Activated T-cell treated with anti-CD3 and anti-CD28 coated beads, Interleukin-2, amount 50 U/mL, for 24 hours (primary cell): ENCODE measurements at regions not wholly inside any gene's neighbourhood (a gene's known extent, or its start where the extent isn't known, plus 50 kb on each side); places are given as distances from the start of the nearest gene placed in this dataset.
"Not testable (repeated sequence)": the region's sequence is repeated elsewhere in the genome, so short reads cannot be mapped to it uniquely, and the experiment has no call there.

Experiments
- DNase-seq: peaks from one replicate; pipeline ENCODE4 v3.0.0-alpha.2; 2020
- H3K27ac Mint-ChIP-seq: 2 replicates; pipeline ENCODE4 v1.8.0; 2020; ENCODE audit warnings: mild to moderate bottlenecking, mixed read lengths
- H3K27me3 Mint-ChIP-seq: 2 replicates; pipeline ENCODE4 v1.8.0; 2020; ENCODE audit warnings: mixed read lengths
- H3K36me3 Mint-ChIP-seq: 2 replicates; pipeline ENCODE4 v1.8.0; 2020; ENCODE audit warnings: low read depth, mixed read lengths
- H3K4me1 Mint-ChIP-seq: 2 replicates; pipeline ENCODE4 v1.8.0; 2020; ENCODE audit warnings: low read depth, mixed read lengths
- H3K4me3 Mint-ChIP-seq: 2 replicates; pipeline ENCODE4 v1.8.0; 2020; ENCODE audit warnings: mild to moderate bottlenecking, moderate library complexity, mixed read lengths
- H3K9me3 Mint-ChIP-seq: 2 replicates; pipeline ENCODE4 v1.8.0; 2020; ENCODE audit warnings: mixed read lengths

- not testable (repeated sequence) for H3K27me3 Mint-ChIP-seq, H3K4me1 Mint-ChIP-seq, H3K9me3 Mint-ChIP-seq, DNase-seq, H3K27ac Mint-ChIP-seq, H3K4me3 Mint-ChIP-seq, H3K36me3 Mint-ChIP-seq
Observed at GRCh38 chr4:128620279-128620965, 189.1 kb upstream of the JADE1 start.

GRCh38 chr4:128615197-128615596, 194.3 kb upstream of the JADE1 start:
- H3K27ac Mint-ChIP-seq, result no peak overlapping the region
- DNase-seq, result no peak
- H3K27me3 Mint-ChIP-seq, result peaks cover 22% of the 10 kb centered on the region
- H3K36me3 Mint-ChIP-seq, result no peaks in the 10 kb centered on the region
- H3K4me1 Mint-ChIP-seq, result no peaks in the 10 kb centered on the region
- H3K9me3 Mint-ChIP-seq, result no peaks in the 10 kb centered on the region
- no peak overlapping the region for H3K4me3 Mint-ChIP-seq

DNA sequence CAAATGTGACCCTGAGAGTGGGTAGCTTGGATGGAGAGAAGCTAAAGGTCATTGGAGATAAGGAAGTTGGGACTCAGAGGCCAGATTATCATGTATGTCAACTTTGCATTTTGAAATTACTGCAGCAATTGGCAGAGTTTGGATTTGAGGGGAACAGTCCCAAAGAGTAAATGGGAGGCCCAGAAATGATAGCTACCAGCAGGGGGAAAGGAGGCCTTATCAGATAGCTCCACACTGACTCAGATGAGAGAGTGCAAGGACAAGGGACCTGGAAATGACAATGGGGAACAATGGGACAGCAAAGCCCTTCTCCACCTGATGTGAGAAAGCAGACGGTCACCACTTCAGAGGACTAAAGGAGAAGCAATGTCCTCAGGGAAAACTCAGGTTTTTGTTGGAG, 201.5 kb upstream of the JADE1 start:
- H3K36me3 Mint-ChIP-seq, result no peaks in the 10 kb centered on the region
- H3K27ac Mint-ChIP-seq, result no peak overlapping the region
- H3K4me3 Mint-ChIP-seq, result no peak overlapping the region
- no peaks in the 10 kb centered on the region for H3K4me1 Mint-ChIP-seq
- no peaks in the 10 kb centered on the region for H3K9me3 Mint-ChIP-seq
- H3K27me3 Mint-ChIP-seq, result peaks cover 7% of the 10 kb centered on the region
- DNase-seq, result no peak

- no peaks in the 10 kb centered on the region for H3K4me1 Mint-ChIP-seq
- DNase-seq, result no peak
- H3K27me3 Mint-ChIP-seq, result peaks cover 7% of the 10 kb centered on the region
- no peak overlapping the region for H3K27ac Mint-ChIP-seq
- H3K4me3 Mint-ChIP-seq, result no peak overlapping the region
- no peaks in the 10 kb centered on the region for H3K36me3 Mint-ChIP-seq
- H3K9me3 Mint-ChIP-seq, result no peaks in the 10 kb centered on the region
Observed at GRCh38 chr4:128606173-128606572, 203.3 kb upstream of the JADE1 start.

DNA sequence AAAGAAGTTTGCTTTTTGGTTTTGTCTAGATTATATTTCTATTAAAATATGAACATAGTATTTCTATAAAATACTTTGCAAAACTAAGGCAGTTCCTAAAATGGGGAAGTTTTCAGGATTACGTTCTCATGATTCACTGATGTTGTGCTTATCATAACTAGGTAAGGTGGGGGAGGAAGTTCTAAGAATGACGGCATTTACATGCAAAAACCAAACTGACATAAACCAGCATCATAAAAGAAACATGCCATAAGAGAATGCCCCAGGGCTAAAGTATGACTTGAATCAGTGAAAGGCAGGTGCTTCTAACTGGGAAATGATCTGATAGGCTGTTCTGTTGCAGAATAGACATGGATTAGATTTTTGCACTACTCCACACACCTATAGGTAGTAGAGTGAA, 204.7 kb upstream of the JADE1 start:
- no peaks in the 10 kb centered on the region for H3K36me3 Mint-ChIP-seq
- DNase-seq, result no peak
- H3K27me3 Mint-ChIP-seq, result peaks cover 10% of the 10 kb centered on the region
- no peaks in the 10 kb centered on the region for H3K4me1 Mint-ChIP-seq
- H3K4me3 Mint-ChIP-seq, result no peak overlapping the region
- H3K9me3 Mint-ChIP-seq, result no peaks in the 10 kb centered on the region
- H3K27ac Mint-ChIP-seq, result no peak overlapping the region

DNA sequence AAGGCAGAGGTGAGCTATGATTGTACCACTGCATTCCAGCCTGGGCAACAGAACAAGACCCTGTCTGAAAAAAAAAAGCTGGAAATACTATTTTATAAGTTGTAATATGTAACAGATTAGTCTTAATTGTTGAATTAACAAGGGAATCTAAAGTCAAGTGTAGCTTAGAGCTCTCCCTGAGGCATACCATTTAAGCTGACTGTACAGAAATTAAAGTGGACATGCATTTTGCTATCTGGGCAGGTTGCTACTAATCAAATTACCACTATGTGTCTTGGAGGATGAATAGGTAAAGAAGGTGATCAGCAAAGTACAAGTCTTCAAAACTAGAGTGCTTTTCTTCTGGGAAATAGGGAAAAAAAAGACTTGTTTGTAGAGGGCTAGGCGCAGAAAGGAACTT, 205.3 kb upstream of the JADE1 start:
- no peaks in the 10 kb centered on the region for H3K4me1 Mint-ChIP-seq
- DNase-seq, result no peak
- H3K9me3 Mint-ChIP-seq, result no peaks in the 10 kb centered on the region
- peaks cover 10% of the 10 kb centered on the region for H3K27me3 Mint-ChIP-seq
- H3K27ac Mint-ChIP-seq, result no peak overlapping the region
- H3K4me3 Mint-ChIP-seq, result no peak overlapping the region
- no peaks in the 10 kb centered on the region for H3K36me3 Mint-ChIP-seq

GRCh38 chr4:128603081-128603480, 206.4 kb upstream of the JADE1 start:
- no peaks in the 10 kb centered on the region for H3K4me1 Mint-ChIP-seq
- no peak overlapping the region for H3K4me3 Mint-ChIP-seq
- DNase-seq, result no peak
- H3K36me3 Mint-ChIP-seq, result no peaks in the 10 kb centered on the region
- H3K27ac Mint-ChIP-seq, result no peak overlapping the region
- H3K9me3 Mint-ChIP-seq, result no peaks in the 10 kb centered on the region
- H3K27me3 Mint-ChIP-seq, result peaks cover 16% of the 10 kb centered on the region

DNA sequence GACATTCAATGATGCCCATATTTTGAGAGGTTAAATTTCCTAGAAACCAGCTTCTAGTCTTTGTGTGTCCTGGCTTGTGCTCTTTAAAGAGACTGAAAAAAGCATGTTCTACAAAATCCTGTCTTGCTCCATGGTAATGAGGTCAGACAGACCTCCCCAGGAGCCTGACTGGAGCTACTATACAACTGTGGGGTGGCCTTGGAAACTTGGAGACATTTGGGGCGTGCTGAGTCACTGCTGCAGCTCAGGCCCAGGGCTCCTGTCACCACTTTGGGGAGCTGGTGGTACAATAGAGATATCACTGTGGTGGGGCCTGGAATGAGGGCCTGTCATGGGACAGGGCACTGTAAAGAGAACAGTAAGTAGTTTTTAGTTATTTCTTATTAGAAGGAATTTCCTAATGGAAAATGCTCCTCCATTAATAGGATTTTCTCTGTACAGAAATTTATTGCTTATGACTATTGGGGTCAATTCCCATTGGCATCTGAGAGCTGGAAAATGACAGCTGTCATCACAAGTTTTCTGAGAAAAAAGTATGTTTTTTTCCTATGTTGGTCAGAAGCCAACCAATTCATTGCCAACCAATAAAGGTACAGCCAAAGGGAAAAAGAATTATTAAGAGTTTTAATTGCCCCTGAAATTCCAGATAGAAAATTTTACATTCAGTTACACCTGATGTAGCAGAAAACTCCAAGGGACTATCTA, 207.4 kb upstream of the JADE1 start:
- H3K4me3 Mint-ChIP-seq, result no peak overlapping the region
- H3K4me1 Mint-ChIP-seq, result no peaks in the 10 kb centered on the region
- H3K27me3 Mint-ChIP-seq, result peaks cover 17% of the 10 kb centered on the region
- no peaks in the 10 kb centered on the region for H3K36me3 Mint-ChIP-seq
- no peak overlapping the region for H3K27ac Mint-ChIP-seq
- H3K9me3 Mint-ChIP-seq, result no peaks in the 10 kb centered on the region
- DNase-seq, result no peak

DNA sequence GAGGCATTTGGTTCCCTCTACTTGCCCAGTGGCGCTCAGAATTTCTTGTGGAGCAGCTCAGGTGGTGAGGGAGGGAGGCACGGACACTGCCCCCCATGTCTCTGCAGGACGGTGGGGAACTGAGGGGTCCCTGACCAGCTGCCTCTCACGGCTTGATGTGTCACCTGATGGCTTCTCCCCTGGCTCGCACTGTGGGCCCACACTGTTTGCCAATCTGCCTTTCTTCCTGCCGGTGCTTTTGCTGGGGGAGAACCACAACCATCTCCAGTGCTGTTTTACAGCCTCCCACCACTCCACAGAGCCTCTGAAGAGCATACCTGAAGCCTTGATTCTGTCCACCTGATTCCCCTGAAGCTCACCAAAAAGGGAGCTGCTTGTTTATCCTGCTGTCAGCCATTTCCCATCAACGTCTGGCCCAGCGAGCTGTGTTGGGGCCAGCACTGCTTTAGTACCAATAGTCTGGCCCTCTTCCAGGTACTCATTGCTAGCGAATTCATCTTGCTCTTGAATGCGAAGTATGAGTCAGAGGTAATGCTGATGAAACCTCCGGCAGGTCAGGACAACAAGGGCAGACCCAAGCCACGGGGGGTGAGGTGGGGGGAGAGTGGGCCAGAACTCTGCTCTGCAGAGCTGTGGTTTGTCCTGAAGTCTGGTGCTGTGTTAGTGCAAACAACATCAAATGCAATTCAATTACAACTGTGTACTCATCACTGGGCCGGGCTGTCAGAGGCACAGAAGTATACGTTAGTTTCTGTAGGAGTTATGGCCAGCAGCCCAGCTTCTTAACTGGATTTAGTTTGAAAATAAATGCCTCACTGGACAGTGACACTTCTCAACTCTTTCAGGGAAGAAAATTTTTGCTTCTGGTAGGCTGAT, 208.3 kb upstream of the JADE1 start:
- no peak overlapping the region for H3K27ac Mint-ChIP-seq
- no peaks in the 10 kb centered on the region for H3K36me3 Mint-ChIP-seq
- H3K4me3 Mint-ChIP-seq, result no peak overlapping the region
- no peaks in the 10 kb centered on the region for H3K9me3 Mint-ChIP-seq
- no peak for DNase-seq
- peaks cover 24% of the 10 kb centered on the region for H3K27me3 Mint-ChIP-seq
- H3K4me1 Mint-ChIP-seq, result no peaks in the 10 kb centered on the region

DNA sequence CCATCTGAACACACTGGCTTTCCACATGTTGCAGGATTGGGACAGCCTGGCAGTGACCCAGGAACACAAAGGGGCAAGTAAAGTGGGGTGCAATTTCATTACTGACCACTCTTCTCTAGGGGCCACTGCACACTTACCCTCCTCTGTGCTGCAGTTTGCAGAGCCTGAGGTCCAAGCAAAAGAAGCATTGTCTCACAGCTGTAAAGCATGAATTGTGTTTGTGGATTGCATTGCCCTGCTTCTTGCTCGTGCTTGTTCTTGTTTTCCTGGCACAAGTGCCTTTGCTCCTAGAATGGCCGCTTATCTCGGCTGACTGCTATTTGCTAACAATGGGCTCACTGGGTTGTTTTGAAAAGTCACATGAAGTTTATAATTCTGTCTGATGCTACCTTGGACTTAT, 209.1 kb upstream of the JADE1 start:
- H3K9me3 Mint-ChIP-seq, result peaks cover 2% of the 10 kb centered on the region
- no peak overlapping the region for H3K4me3 Mint-ChIP-seq
- no peaks in the 10 kb centered on the region for H3K36me3 Mint-ChIP-seq
- H3K27ac Mint-ChIP-seq, result no peak overlapping the region
- no peaks in the 10 kb centered on the region for H3K4me1 Mint-ChIP-seq
- DNase-seq, result no peak
- H3K27me3 Mint-ChIP-seq, result peaks cover 24% of the 10 kb centered on the region

GRCh38 chr4:128597500-128597899, 212.0 kb upstream of the JADE1 start:
- H3K27ac Mint-ChIP-seq, result no peak overlapping the region
- no peaks in the 10 kb centered on the region for H3K4me1 Mint-ChIP-seq
- no peak overlapping the region for H3K4me3 Mint-ChIP-seq
- peaks cover 11% of the 10 kb centered on the region for H3K9me3 Mint-ChIP-seq
- no peak for DNase-seq
- peaks cover 24% of the 10 kb centered on the region for H3K27me3 Mint-ChIP-seq
- H3K36me3 Mint-ChIP-seq, result no peaks in the 10 kb centered on the region

- no peaks in the 10 kb centered on the region for H3K4me1 Mint-ChIP-seq
- no peaks in the 10 kb centered on the region for H3K36me3 Mint-ChIP-seq
Observed at GRCh38 chr4:128596853-128597252, 212.6 kb upstream of the JADE1 start.

DNA sequence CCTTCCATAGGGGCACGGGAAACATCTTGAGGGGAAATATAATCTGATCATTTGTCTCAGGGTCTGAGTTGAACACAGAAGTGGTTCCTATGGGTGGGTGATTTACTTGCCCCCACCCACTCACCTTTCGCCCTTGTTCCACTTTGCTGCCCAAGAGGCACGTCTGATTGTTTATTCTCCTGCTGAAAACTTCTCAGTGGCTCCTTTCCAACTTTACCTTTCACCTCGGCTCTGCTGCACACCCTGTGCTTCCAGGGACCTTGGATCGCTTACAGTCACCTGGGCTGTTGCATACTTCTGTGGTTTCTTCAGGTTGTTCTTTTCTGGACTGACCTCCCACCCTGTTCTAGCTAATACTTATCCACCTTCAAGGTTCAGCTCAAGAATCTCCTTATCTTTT, 213.4 kb upstream of the JADE1 start:
- Mint-ChIP-seq H3K36me3 (no peaks in the 10 kb centered on the region), H3K4me3 (no peak overlapping the region), H3K4me1 (no peaks in the 10 kb centered on the region), H3K27me3 (peaks cover 24% of the 10 kb centered on the region), H3K27ac (no peak overlapping the region), H3K9me3 (peaks cover 11% of the 10 kb centered on the region)
- no peak for DNase-seq

More at GRCh38 chr4:128596853-128597252, 212.6 kb upstream of the JADE1 start:
- Mint-ChIP-seq H3K9me3 (peaks cover 11% of the 10 kb centered on the region), H3K27ac (no peak overlapping the region), H3K4me3 (no peak overlapping the region), H3K27me3 (peaks cover 24% of the 10 kb centered on the region)
- no peak for DNase-seq

DNA sequence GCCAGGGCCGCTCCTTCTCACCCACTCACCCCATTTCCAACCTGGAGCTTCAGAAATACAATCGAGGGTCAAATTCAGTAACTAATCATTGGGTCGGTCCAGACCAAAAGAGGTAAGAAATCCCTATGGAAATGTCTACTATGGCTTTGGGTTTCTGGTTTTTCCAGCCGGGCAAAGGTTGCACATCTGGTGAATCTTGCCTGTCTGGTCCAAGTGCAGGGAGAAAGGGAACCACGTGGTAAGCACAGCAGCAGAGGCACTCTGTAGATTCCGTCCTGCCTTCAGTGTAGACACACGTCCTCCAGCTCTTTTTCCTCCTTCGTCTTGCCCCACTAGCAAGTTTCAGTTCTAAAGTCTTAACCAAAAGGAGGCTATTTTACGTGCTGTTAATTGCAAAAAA, 218.0 kb upstream of the JADE1 start:
- Mint-ChIP-seq H3K9me3 (peaks cover 11% of the 10 kb centered on the region), H3K27me3 (peaks cover 3% of the 10 kb centered on the region)

DNA sequence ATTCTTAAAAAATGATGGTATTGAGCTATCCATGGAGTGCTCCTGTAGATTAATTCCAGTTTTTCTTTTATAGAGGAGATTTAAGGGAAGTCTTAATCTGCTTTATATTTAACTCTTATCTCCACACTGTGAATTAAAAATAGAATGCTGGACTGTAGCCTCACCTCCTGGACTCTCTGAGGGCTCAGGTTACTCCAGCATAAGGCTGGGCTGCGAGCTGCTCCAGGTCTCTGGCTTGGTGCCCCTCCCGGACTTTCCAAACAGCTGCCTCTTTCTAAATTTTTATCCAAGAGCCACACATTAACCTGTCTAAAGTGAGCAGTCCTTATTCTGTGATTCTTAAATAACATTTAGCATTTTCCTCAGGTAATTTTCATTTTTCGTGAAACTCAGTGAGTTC, 218.7 kb upstream of the JADE1 start:
- Mint-ChIP-seq H3K4me3 (no peak overlapping the region), H3K36me3 (no peaks in the 10 kb centered on the region), H3K27me3 (no peaks in the 10 kb centered on the region), H3K4me1 (no peaks in the 10 kb centered on the region), H3K9me3 (peaks cover 10% of the 10 kb centered on the region), H3K27ac (no peak overlapping the region)
- no peak for DNase-seq

More for the DNA sequence above, 218.0 kb upstream of the JADE1 start:
- no peaks in the 10 kb centered on the region for H3K4me1 Mint-ChIP-seq
- DNase-seq, result no peak
- no peaks in the 10 kb centered on the region for H3K36me3 Mint-ChIP-seq
- H3K27ac Mint-ChIP-seq, result no peak overlapping the region
- H3K4me3 Mint-ChIP-seq, result no peak overlapping the region
